ENCODE measurements at regions not wholly inside any gene's neighbourhood (a gene's known extent, or its start where the extent isn't known, plus 50 kb on each side); places are given as distances from the start of the nearest gene placed in this dataset.

GRCh38 chr6:104324301-104324700, 535.4 kb downstream of the HACE1 start:
- no peaks in the 10 kb centered on the region for H3K36me3 ChIP-seq (ENCODE audit: control insufficient read depth, insufficient read depth, low read length)
- no peak overlapping the region for H3K4me3 ChIP-seq (ENCODE audit: low read depth, low read length)
- H3K9ac ChIP-seq (ENCODE audit: low read length) = no peak overlapping the region
- H3K27me3 ChIP-seq (ENCODE audit: control insufficient read depth, insufficient read depth, low read length) = no peaks in the 10 kb centered on the region
- no peak overlapping the region for H3K27ac ChIP-seq (ENCODE audit: low read depth, low read length)
- no peaks in the 10 kb centered on the region for H3K4me1 ChIP-seq (ENCODE audit: control insufficient read depth, insufficient read depth, low read length)
- H3K9me3 ChIP-seq (ENCODE audit: control insufficient read depth, insufficient read depth, low read depth, low read length) = no peaks in the 10 kb centered on the region

DNA sequence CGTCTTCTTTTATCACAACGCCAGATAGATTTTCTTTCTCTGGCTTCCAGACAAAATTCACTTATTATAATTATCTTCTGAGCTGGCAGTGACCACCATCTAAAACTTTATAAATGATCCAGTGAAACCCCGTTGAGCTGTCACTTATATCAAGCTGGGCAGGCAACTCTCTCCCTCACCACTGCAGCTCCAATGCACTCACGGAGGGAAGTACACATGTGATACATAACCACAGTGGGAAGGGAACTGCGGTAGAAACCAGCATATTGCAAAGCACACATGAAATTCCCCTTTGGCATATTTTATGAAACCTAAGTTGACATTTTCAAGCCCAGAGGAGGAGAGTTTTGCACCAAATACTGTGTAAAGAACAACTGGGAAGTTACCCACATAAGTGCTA, 536.9 kb downstream of the HACE1 start:
- Histone ChIP-seq H3K27me3 (ENCODE audit: control insufficient read depth, insufficient read depth, low read length) (no peaks in the 10 kb centered on the region), H3K27ac (ENCODE audit: low read depth, low read length) (no peak overlapping the region), H3K36me3 (ENCODE audit: control insufficient read depth, insufficient read depth, low read length) (no peaks in the 10 kb centered on the region), H3K4me3 (ENCODE audit: low read depth, low read length) (no peak overlapping the region), H3K9me3 (ENCODE audit: control insufficient read depth, insufficient read depth, low read depth, low read length) (no peaks in the 10 kb centered on the region), H3K4me1 (ENCODE audit: control insufficient read depth, insufficient read depth, low read length) (no peaks in the 10 kb centered on the region), H3K9ac (ENCODE audit: low read length) (no peak overlapping the region)

GRCh38 chr6:104321301-104321700, 538.4 kb downstream of the HACE1 start:
- no peak overlapping the region for H3K27ac ChIP-seq (ENCODE audit: low read depth, low read length)
- H3K4me3 ChIP-seq (ENCODE audit: low read depth, low read length) = no peak overlapping the region
- H3K9ac ChIP-seq (ENCODE audit: low read length) = no peak overlapping the region
- no peaks in the 10 kb centered on the region for H3K9me3 ChIP-seq (ENCODE audit: control insufficient read depth, insufficient read depth, low read depth, low read length)
- H3K4me1 ChIP-seq (ENCODE audit: control insufficient read depth, insufficient read depth, low read length) = no peaks in the 10 kb centered on the region
- no peaks in the 10 kb centered on the region for H3K27me3 ChIP-seq (ENCODE audit: control insufficient read depth, insufficient read depth, low read length)
- no peaks in the 10 kb centered on the region for H3K36me3 ChIP-seq (ENCODE audit: control insufficient read depth, insufficient read depth, low read length)

DNA sequence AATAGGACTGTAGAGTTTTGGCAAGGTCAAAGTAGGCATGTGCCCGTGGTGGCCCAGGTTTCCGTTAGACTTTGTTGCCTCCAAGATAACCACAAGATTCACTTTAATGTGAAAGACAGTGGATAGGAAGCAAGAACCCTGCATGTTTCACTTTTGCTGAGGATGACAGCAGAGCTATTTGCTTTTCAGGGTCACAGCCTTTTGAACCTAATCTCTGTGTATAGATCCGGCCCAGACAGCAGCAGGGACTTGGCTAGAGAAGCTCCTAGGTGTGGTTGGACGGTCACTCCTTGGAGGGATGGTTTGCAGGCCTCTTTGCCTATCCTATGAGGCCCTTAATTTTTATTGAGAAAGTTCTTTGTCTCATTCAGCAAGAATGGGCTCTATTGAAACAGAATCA, 538.8 kb downstream of the HACE1 start:
- Histone ChIP-seq H3K36me3 (ENCODE audit: control insufficient read depth, insufficient read depth, low read length) (no peaks in the 10 kb centered on the region), H3K9ac (ENCODE audit: low read length) (no peak overlapping the region), H3K27me3 (ENCODE audit: control insufficient read depth, insufficient read depth, low read length) (no peaks in the 10 kb centered on the region), H3K9me3 (ENCODE audit: control insufficient read depth, insufficient read depth, low read depth, low read length) (no peaks in the 10 kb centered on the region), H3K4me1 (ENCODE audit: control insufficient read depth, insufficient read depth, low read length) (no peaks in the 10 kb centered on the region), H3K27ac (ENCODE audit: low read depth, low read length) (no peak overlapping the region), H3K4me3 (ENCODE audit: low read depth, low read length) (no peak overlapping the region)

GRCh38 chr6:104312851-104313250, 546.9 kb downstream of the HACE1 start:
- Histone ChIP-seq H3K9ac (ENCODE audit: low read length) (no peak overlapping the region), H3K27me3 (ENCODE audit: control insufficient read depth, insufficient read depth, low read length) (no peaks in the 10 kb centered on the region), H3K27ac (ENCODE audit: low read depth, low read length) (no peak overlapping the region), H3K4me1 (ENCODE audit: control insufficient read depth, insufficient read depth, low read length) (no peaks in the 10 kb centered on the region), H3K36me3 (ENCODE audit: control insufficient read depth, insufficient read depth, low read length) (no peaks in the 10 kb centered on the region), H3K4me3 (ENCODE audit: low read depth, low read length) (no peak overlapping the region), H3K9me3 (ENCODE audit: control insufficient read depth, insufficient read depth, low read depth, low read length) (no peaks in the 10 kb centered on the region)

- no peaks in the 10 kb centered on the region for H3K36me3 ChIP-seq (ENCODE audit: control insufficient read depth, insufficient read depth, low read length)
- H3K4me1 ChIP-seq (ENCODE audit: control insufficient read depth, insufficient read depth, low read length) = no peaks in the 10 kb centered on the region
- no peak overlapping the region for H3K4me3 ChIP-seq (ENCODE audit: low read depth, low read length)
- no peaks in the 10 kb centered on the region for H3K27me3 ChIP-seq (ENCODE audit: control insufficient read depth, insufficient read depth, low read length)
- no peak overlapping the region for H3K27ac ChIP-seq (ENCODE audit: low read depth, low read length)
- H3K9me3 ChIP-seq (ENCODE audit: control insufficient read depth, insufficient read depth, low read depth, low read length) = no peaks in the 10 kb centered on the region
- H3K9ac ChIP-seq (ENCODE audit: low read length) = no peak overlapping the region
These were observed 553.5 kb downstream of the HACE1 start for GRCh38 chr6:104306211-104306610.

DNA sequence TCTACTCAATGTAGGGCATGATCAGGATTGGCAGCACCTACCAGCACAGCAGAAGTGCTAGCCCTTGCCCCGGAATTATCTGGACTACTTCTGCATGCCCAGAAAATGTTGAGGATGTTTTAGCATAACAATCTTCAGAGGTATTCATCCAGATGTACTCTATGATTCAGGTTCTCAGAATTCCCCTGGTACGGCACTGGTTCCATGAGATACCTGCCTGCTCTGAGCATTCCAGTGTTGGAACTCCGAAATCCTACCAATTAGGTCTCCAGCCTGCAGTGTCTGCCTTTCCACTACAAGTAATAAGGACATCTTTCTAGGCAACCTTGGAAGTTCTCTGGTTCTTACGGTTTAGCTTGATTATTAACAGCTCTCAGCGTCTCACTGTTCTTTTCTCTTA, 554.5 kb downstream of the HACE1 start:
- no peak overlapping the region for H3K4me3 ChIP-seq (ENCODE audit: low read depth, low read length)
- no peaks in the 10 kb centered on the region for H3K36me3 ChIP-seq (ENCODE audit: control insufficient read depth, insufficient read depth, low read length)
- H3K9me3 ChIP-seq (ENCODE audit: control insufficient read depth, insufficient read depth, low read depth, low read length) = no peaks in the 10 kb centered on the region

GRCh38 chr6:104301951-104302350, 557.8 kb downstream of the HACE1 start:
- no peaks in the 10 kb centered on the region for H3K36me3 ChIP-seq (ENCODE audit: control insufficient read depth, insufficient read depth, low read length)
- no peak overlapping the region for H3K27ac ChIP-seq (ENCODE audit: low read depth, low read length)
- H3K9me3 ChIP-seq (ENCODE audit: control insufficient read depth, insufficient read depth, low read depth, low read length) = no peaks in the 10 kb centered on the region
- H3K4me3 ChIP-seq (ENCODE audit: low read depth, low read length) = no peak overlapping the region
- H3K4me1 ChIP-seq (ENCODE audit: control insufficient read depth, insufficient read depth, low read length) = no peaks in the 10 kb centered on the region
- no peak overlapping the region for H3K9ac ChIP-seq (ENCODE audit: low read length)
- H3K27me3 ChIP-seq (ENCODE audit: control insufficient read depth, insufficient read depth, low read length) = no peaks in the 10 kb centered on the region

More for the DNA sequence above, 554.5 kb downstream of the HACE1 start:
- H3K27me3 ChIP-seq (ENCODE audit: control insufficient read depth, insufficient read depth, low read length) = no peaks in the 10 kb centered on the region
- no peak overlapping the region for H3K27ac ChIP-seq (ENCODE audit: low read depth, low read length)
- H3K9ac ChIP-seq (ENCODE audit: low read length) = no peak overlapping the region
- H3K4me1 ChIP-seq (ENCODE audit: control insufficient read depth, insufficient read depth, low read length) = no peaks in the 10 kb centered on the region

DNA sequence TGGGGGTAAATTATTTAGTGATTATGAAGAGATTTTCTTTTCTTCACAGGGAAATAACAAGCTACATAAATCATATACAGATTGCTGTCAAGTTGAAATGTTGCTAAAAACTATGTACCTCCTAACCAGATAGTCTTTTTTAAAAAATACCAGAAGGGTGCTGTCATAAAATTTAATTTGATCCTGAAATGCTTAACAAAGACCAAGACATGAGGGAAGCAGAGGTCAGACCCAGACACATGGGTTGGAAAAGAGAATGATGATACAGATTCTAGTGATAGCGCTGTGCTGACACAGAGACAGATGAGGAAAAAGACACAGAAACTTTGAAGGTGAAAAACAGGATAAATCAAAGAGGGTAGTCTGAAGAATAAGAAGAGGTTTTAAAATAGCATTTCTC, 573.1 kb downstream of the HACE1 start:
- Histone ChIP-seq H3K36me3 (ENCODE audit: control insufficient read depth, insufficient read depth, low read length) (no peaks in the 10 kb centered on the region), H3K27ac (ENCODE audit: low read depth, low read length) (no peak overlapping the region), H3K9me3 (ENCODE audit: control insufficient read depth, insufficient read depth, low read depth, low read length) (no peaks in the 10 kb centered on the region), H3K9ac (ENCODE audit: low read length) (no peak overlapping the region), H3K4me1 (ENCODE audit: control insufficient read depth, insufficient read depth, low read length) (no peaks in the 10 kb centered on the region), H3K4me3 (ENCODE audit: low read depth, low read length) (no peak overlapping the region), H3K27me3 (ENCODE audit: control insufficient read depth, insufficient read depth, low read length) (no peaks in the 10 kb centered on the region)

GRCh38 chr6:104284872-104285271, 574.8 kb downstream of the HACE1 start:
- H3K9me3 ChIP-seq (ENCODE audit: control insufficient read depth, insufficient read depth, low read depth, low read length) = no peaks in the 10 kb centered on the region
- H3K9ac ChIP-seq (ENCODE audit: low read length) = no peak overlapping the region
- H3K27ac ChIP-seq (ENCODE audit: low read depth, low read length) = no peak overlapping the region
- H3K4me3 ChIP-seq (ENCODE audit: low read depth, low read length) = no peak overlapping the region
- H3K27me3 ChIP-seq (ENCODE audit: control insufficient read depth, insufficient read depth, low read length) = no peaks in the 10 kb centered on the region
- H3K4me1 ChIP-seq (ENCODE audit: control insufficient read depth, insufficient read depth, low read length) = no peaks in the 10 kb centered on the region
- H3K36me3 ChIP-seq (ENCODE audit: control insufficient read depth, insufficient read depth, low read length) = no peaks in the 10 kb centered on the region

GRCh38 chr6:104282581-104282980, 577.1 kb downstream of the HACE1 start:
- Histone ChIP-seq H3K9ac (ENCODE audit: low read length) (no peak overlapping the region), H3K27me3 (ENCODE audit: control insufficient read depth, insufficient read depth, low read length) (no peaks in the 10 kb centered on the region), H3K36me3 (ENCODE audit: control insufficient read depth, insufficient read depth, low read length) (no peaks in the 10 kb centered on the region)

GRCh38 chr6:104281370-104281769, 578.3 kb downstream of the HACE1 start:
- H3K9me3 ChIP-seq (ENCODE audit: control insufficient read depth, insufficient read depth, low read depth, low read length) = no peaks in the 10 kb centered on the region; the same call in 1 of the 2 replicates
- no peak overlapping the region for H3K9ac ChIP-seq (ENCODE audit: low read length)
- H3K4me1 ChIP-seq (ENCODE audit: control insufficient read depth, insufficient read depth, low read length) = no peaks in the 10 kb centered on the region
- H3K27ac ChIP-seq (ENCODE audit: low read depth, low read length) = no peak overlapping the region
- no peaks in the 10 kb centered on the region for H3K27me3 ChIP-seq (ENCODE audit: control insufficient read depth, insufficient read depth, low read length)
- no peak overlapping the region for H3K4me3 ChIP-seq (ENCODE audit: low read depth, low read length)
- no peaks in the 10 kb centered on the region for H3K36me3 ChIP-seq (ENCODE audit: control insufficient read depth, insufficient read depth, low read length)

More at GRCh38 chr6:104282581-104282980, 577.1 kb downstream of the HACE1 start:
- no peaks in the 10 kb centered on the region for H3K9me3 ChIP-seq (ENCODE audit: control insufficient read depth, insufficient read depth, low read depth, low read length)
- H3K27ac ChIP-seq (ENCODE audit: low read depth, low read length) = no peak overlapping the region
- no peaks in the 10 kb centered on the region for H3K4me1 ChIP-seq (ENCODE audit: control insufficient read depth, insufficient read depth, low read length)
- H3K4me3 ChIP-seq (ENCODE audit: low read depth, low read length) = no peak overlapping the region

Data from HUES6 (cell line).